HS-27A (cell line): ENCODE measurements at regions not wholly inside any gene's neighbourhood (a gene's known extent, or its start where the extent isn't known, plus 50 kb on each side); places are given as distances from the start of the nearest gene placed in this dataset.

Experiments
- DNase-seq: peaks from one replicate; pipeline ENCODE4 v3.0.0-alpha.2; 2012; ENCODE audit warnings: low read depth, missing footprints

DNA sequence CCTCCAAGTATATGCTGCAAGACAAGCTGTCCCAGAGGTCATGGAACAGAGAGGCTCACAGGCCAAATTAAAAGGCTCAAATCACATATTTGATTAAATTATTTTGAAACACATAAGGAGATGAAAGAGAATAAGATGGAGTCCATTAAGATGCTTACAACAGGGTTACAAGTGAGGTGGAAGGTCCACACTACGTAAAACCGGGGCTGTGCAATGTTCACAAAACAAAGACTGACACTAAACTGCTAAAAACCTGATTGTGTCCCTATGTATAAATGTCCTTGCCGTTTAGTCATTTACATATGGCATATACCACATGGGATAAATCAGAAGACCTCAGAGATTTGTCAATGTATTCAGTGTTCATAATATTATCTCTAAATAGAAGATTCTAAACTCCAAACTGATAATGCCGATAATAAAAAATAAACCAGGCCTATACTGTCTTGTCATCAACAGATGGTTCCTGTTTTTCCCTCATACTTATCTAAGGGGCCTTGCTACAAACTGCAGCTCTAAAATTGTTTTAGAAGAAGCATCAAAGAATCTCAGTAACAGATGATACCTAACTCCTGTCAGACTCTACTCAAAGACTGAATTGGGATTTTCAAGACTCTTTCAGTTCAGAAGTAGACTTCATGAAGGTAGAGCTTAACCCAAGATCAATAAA, 51.8 kb upstream of the RIPOR2 start:
- DNase-seq = no peak

DNA sequence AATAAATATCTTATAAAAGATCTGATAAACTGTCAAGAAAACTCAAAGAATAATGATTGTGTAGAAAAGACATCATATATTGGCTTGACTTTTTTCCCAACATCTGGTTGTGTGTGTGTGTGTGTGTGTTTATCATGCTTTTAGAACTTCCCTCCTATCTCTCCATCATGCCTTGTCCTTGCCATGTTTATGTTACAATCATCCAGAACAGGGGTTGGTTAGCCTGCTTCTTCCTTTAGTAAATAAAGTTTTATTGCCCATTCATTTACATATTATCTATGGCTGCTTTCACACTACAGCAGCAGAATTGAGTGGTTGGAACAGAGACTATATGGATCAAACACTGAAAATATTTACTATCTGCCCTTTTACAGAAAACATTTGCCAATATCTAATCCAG, 52.8 kb upstream of the RIPOR2 start:
- no peak for DNase-seq

DNA sequence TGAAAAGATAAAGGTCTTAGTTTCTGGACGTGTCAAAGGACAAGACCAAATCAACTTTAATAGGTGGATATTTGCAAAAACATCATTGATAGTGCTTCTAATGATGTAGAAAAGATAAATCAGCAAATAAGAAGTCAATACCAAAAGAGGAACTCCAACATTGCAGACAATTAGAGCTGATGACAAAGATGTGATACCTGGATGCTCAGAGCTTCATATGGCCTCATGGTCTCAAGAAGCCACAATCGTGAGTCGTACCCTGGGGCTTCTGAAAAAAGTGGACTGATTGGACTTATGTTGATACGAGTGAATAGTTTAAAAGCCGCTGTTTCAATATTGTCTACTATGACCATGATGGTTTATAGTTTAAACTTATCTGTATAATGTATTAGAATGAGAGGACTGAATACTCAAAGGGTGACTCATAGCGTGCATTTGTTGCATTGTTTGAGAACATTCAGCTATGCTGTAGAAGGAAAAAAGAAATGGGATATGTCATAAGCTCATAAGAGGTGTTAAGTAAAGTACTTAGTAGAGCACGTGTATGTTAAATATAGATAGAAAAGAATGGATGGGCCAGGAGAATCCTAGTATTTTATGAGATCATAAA, 54.6 kb upstream of the RIPOR2 start:
- DNase-seq = peak; percentile 59

DNA sequence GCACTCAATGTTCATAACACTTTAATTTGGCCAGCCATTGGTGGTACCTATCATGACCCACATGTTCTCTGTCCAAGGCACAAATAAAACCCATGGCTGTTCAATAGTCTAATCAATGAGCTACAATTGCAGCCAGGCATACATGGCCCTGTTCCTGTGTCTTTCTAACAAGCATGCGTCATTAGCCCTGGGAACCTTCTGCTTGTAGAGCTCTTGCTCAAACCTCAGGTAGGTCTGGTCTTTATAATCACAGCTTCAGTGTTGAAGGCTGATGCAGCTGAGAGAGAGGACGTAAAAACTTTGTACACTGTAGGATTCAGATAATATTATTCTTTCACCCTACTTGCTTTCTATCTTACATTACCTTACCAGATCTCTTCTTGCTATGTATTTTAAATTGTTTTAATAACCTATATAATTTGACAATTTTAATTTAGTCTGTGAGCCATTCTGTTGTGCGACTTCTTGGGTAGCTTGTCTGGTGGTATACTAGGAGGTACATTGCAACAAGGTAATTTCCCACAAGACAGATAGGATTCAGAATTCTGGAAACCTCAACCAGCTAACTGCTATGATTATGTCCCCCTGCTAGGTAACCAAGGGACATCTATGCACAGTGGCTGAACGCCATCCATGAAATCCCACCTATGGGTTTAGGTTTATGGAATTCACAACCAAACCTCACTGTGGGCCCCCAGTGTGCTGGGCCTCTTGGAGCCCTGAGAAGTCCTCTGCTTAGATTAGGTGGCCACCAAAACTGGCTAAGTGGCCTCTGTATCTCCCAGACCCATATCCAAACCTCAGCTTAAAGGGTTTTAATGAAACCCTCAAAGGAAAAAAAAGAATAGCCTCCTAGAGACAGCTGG, 55.4 kb upstream of the RIPOR2 start:
- no peak for DNase-seq

DNA sequence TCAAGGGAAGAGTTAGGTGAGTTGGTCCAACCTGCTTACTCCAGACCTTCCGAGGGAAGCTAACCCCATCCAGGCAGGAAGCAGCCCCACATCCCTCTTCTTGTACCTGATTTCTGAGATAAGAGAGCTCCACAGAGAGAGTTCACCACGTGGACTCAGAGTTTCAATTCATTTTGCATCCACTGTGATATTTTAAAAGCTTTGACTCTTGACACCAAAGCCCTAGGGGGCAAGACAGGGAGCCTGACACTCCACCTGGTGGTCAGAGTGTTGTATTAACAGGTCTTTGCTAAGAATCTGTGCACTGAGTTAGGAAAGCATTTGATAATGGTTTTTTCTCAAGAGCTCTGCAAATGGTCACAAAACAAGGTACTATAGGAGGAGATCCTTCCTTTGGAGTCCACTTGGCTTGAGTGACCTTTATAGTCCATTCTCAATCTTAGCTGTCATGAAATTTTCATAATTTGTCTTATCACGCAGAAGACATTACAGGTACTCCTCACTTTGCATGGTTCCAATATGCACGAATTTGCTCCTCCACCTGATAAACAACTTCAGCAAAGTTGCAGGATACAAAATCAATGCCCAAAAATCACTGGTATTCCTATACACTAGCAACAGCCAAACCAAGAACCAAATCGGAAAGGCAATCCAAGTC, 56.2 kb upstream of the RIPOR2 start:
- DNase-seq = no peak

DNA sequence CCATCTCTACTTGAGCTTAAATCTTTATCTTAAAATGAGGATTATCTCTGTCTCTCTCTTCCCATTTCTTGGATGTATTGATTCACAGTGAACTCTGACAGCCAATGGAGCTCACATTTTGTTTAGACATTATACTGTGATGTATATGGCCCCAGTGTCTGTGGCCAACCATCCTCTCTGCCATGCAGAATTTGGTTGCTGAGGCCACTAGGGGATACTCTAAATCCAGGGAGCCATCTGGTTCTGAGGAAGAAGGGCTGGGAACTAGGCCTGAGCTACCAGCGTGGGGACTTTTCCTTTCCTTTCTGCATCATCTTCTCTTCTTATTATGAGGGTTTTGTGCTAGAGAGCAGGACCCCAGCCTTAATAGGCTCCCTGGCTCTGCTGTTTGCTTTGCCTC, 59.1 kb upstream of the RIPOR2 start:
- DNase-seq = no peak

DNA sequence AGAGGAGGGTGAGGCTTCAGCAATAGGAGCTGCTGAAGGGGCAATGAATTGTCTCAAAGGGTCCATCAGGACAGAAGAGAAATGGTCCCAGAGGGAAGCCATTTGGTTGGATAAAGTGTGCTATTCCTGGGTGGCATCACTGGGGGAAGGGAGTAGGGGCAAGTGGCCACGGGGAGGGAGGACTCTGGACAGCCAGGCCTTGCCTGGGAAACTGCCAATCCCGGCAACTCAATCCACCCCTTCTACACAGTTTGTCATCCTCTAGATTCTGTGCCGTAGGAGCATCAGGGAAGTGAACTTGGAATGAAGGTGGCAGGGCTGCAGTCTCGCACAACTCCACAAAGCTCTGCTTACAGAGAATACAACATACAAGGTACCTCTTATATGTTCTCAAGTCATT, 59.5 kb upstream of the RIPOR2 start:
- no peak for DNase-seq

DNA sequence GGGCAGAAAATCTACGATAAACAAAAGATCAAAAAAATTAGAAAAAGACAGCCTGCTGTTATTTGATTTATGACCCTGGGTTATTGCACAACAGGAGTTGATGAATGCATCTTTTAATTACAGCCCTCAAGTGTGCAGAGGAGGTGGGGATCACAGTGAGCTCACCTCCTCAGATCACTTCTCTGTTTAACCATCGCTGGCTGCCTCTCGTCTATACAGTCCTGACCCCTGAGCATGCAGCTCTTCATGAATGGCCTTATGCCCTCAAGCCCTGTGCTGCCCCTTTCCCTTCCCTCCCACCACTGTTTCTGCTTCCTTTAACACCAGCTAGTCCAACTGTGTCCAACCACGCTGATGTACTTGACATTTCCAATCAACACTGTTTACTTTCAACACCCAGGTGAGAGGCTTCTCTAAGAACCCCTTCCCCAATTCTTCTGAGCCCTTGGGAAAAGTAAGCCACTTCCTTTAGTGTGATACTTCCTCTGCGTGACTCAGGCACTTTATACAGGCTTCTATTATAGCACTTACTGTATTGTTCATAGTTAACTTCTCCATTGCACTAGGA, 60.6 kb upstream of the RIPOR2 start:
- no peak for DNase-seq

DNA sequence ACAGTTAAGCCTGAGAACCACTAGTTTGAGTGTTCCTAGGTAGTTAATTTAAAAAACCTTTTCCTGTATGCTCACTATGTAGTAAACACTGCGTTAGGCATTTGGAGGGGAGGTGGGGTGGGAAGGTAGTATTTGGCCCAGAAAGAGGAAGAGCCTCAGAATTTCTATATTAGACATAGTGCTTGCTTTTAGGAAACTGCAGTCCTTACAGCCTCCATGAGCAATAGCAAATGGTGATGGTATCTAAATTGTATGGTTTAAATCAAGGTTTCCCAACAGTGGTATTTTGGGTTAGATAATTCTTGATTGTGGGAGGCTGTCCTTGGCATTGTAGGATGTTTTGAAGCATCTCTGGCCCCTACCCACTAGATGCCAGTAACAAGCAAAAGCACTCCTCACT, 61.5 kb upstream of the RIPOR2 start:
- no peak for DNase-seq

DNA sequence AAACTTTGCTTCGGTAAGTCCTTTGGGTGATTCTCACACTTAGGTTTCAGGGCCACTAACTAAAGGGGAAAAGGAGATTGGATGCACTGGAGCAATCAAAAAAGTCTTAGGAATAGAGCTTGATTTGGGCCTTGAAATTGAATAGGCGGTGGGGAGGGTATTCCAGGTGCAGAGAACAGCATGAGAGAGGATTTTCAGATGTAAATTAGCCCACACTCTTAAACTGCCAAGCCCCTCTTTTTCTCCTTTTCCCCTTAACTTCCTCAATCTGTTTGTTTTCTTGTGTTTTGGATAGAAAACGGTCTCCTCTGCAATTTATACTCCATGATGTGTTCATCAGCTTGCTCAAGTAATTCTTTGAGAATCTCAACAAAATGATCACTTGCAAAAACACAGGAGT, 62.1 kb upstream of the RIPOR2 start:
- no peak for DNase-seq

DNA sequence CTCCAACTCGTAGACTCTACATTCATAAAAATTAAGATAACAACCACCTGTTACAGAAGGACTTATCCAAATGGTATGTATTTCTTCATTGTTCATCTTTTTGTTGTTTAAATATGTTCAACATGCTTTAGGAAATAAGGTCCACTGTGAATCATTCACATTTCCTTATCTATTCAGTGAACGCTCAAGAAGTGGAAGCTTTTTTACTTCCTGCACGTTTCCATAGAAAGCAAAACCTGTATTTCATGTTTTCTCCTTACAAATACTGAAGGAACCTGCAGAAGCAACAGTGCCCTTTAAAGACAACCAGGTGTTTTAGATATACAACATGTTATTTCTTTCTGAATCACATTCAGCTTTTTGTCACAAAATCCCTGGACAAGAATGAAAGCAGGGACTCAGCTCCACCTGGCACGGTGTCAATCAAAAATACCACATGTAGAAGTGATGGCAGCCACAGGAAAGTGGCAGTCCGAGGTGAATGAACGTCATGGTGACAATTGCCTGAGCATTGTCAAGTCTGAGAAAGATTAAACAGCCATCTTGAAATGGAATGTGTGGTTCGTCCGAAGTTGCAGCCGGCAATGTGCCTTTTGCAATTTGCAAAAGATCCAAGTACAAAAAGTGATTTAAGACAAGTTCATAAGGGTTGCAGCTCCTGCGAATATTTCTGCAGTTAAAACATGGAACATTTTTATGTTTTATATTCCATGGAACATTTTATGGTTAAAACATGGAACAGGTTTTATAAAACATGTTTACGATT, 66.7 kb upstream of the RIPOR2 start:
- no peak for DNase-seq

DNA sequence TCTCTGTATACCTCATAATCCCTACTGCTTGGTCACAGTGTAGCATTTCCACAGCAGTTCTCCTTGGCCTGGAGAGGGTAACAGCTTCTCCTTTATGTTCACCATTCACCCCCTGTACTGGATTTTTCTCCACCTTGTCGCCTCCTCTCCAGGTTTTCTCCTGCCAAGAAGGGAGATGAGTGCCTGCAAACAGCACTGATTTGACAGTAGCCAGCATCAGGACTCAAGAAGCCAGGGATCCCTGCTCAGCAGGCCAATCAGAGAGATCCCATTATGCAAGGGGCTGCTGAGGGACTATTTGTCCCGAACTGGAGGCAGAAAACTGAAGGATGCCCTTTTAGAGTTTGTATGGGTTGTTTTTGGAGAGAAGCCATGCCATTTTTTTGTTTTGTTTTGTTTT, 68.6 kb upstream of the RIPOR2 start:
- no peak for DNase-seq

DNA sequence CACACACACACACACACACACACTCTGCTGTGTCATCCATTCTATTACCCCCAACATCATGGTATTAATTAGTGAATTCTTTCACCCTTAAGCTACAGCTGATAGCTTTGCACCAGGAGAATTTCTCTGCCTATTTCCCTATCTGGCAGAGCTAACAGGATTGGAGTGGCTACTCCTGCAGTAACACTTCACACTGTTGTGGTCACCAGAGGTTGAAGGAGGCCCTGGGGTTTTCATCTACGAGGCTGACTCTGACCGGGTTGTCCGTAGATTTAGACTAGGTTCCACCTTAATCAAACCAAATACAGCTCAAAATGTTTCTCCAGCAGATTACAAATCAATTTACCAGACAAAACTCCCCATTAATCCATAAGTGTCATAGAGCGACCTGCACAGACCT, 69.2 kb upstream of the RIPOR2 start:
- no peak for DNase-seq

DNA sequence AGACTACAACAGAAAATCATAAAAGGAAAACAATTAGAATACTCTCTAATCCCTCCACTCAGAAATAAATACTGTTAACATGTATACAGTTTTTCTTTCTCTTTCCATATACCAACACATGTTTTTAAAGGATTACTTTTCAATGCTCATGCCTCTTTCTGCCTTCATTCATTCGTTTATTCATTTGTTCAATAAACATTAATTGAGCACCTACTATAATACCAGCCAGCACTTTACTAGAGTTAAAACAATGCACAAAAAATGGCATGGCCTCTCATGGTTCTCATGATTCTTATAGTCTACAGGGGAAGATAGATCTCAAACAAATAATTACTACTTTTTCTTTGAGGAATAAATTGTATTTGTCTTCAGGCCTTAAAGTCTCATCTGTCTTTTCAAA, 70.3 kb upstream of the RIPOR2 start:
- DNase-seq = no peak

DNA sequence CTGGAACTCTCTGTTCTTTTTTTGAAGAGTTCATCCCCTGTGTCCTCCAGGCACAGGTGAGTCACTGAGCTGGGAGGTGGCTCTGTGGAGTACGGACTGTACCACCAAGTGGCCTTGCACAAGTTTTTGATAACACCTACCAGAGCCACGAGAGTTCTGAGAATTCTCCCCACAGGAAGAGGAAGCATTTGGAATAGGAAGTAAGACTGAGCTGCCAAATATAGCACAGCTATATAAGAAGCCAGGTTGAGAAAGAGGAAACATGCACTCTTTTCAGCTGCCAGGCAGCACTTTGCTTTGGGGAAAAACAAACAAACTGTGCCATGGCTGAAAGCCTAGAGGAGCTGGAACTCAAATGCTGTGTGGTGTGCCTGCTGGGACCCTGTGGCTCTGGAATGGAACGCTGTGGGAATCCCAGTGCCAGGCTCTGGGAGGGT, 70.8 kb upstream of the RIPOR2 start:
- no peak for DNase-seq

DNA sequence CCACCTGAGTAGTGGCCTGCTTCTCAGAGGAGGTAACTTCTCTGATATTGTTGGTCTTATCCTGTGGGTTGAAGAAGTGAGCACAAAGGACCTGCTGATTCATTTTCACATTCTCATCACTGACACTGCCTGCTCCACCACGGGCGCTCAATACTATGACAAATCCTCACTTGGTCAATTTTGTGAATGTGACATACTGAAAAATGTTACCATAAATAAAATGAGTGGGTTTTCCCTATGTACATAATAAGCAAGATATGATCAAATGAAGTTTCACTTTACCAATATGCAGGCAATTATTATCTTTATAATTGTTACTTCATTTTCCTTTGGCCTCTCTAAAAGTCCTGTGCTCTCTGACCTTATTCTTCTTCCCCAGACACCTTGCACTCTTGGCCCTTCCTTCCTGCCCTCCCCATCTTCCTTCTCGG, 71.5 kb upstream of the RIPOR2 start:
- no peak for DNase-seq

DNA sequence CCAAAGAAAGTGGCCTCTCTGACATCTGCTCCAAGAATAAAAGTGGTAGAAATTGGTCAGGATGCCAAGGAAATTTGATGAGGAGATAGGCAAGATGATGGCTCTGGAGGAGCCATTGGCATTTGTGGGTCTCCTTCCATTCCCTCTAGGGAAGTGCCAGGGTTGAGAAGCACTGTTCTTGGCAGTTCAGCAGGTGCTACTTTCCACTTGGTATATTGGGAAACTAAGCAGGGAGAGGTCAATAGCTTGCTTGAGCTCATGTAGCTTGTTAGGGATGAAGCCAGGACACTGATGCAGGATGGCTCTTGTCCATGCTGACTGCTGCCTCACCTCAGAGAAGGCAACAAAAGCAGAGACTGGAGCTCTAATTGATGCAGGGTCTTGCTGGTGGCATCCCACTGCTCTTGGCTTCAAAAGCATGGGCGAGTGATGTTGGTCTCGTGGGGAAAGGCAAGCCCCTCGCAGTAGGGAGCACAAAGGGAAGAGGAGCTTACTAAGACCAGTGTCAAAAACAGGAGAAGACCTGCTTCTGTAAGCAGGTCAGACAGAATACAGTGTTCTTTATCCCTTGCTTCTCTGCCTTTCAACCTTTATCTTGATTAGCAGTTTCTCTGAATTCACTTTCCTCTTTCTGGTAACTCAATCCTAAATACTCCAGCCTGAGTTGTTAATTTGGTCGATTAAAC, 73.1 kb upstream of the RIPOR2 start:
- DNase-seq = no peak

DNA sequence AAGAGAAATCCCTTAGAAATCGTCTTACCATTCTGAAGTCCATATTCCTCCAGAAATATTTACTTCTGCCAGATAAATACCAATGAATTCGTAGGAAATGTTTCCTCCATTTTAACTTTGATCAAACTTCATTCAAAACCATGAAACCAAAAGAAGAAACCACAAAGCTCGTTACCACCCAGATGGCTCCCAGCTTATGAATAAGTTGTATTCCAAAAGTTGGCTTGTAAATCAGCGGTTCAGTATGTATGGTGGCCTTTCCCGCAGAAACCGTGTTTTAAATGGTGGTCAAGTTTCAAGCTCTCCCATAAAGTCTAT, 73.6 kb upstream of the RIPOR2 start:
- DNase-seq = no peak

DNA sequence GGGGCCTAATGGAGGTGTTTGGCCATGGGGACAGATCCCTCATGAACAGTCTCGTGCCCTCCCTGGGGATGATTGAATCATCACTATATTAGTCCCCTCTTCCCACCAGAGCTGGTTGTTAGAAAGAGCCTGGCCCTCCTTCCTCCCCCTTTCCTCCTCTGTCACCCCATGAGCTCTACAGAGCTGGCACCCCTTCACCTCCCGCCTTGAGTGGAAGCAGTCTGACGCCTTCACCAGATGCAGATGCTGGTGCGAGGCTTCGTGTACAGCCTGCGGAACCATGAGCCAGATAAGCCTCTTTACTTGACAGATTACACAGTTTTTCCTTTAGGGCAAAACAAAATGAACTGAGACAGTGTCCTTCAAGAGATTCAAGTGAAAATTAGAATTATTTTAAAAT, 74.4 kb upstream of the RIPOR2 start:
- no peak for DNase-seq

DNA sequence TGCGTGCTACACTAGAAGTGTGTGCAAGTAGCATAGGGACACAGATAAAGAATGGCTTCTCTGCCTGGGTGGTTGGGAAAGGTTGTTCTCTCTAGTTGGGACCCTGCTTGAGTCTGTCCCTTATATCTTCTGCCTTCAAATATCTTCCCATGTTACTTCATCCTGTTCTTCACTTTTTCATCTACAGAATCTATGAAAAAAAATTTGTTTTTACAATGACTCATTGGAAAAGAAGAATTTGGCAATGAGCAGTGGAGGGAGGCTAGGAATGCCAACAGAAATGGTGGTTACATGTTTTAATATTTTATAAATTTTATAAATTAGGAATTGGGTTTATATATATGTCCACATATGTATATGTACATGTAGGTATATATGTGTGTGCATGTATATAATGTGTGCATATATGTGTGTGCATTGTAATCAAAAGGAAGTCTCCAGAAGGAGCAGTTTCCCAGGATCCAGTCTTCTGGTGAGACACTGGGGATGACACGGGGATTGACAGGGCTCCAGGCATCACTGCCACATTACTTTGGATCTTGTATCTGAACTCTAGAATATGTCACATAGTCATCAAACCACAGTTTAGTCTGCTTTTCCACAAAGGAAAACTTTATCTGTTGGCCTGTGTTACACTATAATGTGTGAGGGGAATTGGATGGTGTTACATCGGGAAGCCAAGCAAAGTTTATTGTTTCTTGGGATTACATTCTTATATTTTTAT, 75.3 kb upstream of the RIPOR2 start:
- peak; percentile 53 for DNase-seq
